ENCODE measurements at regions not wholly inside any gene's neighbourhood (a gene's known extent, or its start where the extent isn't known, plus 50 kb on each side); places are given as distances from the start of the nearest gene placed in this dataset.

- no peaks in the 10 kb centered on the region for H3K9me3 ChIP-seq
- H3K4me3 ChIP-seq: no peak overlapping the region
- intact Hi-C loops (cut with DNase I): no loop called here
- no peak overlapping the region for H3K27ac ChIP-seq
- TF ChIP-seq POLR2A (IDR thresholded peaks at IDR 0.05) (no peak), EP300 (IDR thresholded peaks at IDR 0.05) (no peak), CTCF (IDR thresholded peaks at IDR 0.05) (no peak)
- no peak for DNase-seq
- H3K36me3 ChIP-seq: no peaks in the 10 kb centered on the region
- 73 to 80% (median 77%) methylated on average over 7 of the region's 7 CpGs for WGBS, 3 donors
- no peaks in the 10 kb centered on the region for H3K27me3 ChIP-seq
- no peaks in the 10 kb centered on the region for H3K4me1 ChIP-seq (ENCODE audit: insufficient read depth)
Measured at GRCh38 chr4:173680278-173680677, 150.2 kb upstream of the HAND2 start.

- intact Hi-C loops (cut with DNase I): no loop called here
- H3K27ac ChIP-seq: no peak overlapping the region
- WGBS, 3 donors: 54 to 71% (median 56%) methylated on average over 3 of the region's 3 CpGs
Measured at GRCh38 chr4:173675446-173675845, 145.4 kb upstream of the HAND2 start.

GRCh38 chr4:173669460-173670179 is 139.6 kb upstream of the HAND2 start:
- H3K9me3 ChIP-seq: no peaks in the 10 kb centered on the region
- no peak for TF ChIP-seq POLR2A (IDR thresholded peaks at IDR 0.05)
- no peak for TF ChIP-seq EP300 (IDR thresholded peaks at IDR 0.05)
- no peak for TF ChIP-seq CTCF (IDR thresholded peaks at IDR 0.05)
- H3K36me3 ChIP-seq: no peaks in the 10 kb centered on the region
- no peak overlapping the region for H3K4me3 ChIP-seq
- H3K4me1 ChIP-seq (ENCODE audit: insufficient read depth): no peaks in the 10 kb centered on the region
- no peaks in the 10 kb centered on the region for H3K27me3 ChIP-seq
- no peak overlapping the region for H3K27ac ChIP-seq
- no peak for DNase-seq
- 53 to 56% (median 53%) methylated on average over 4 of the region's 4 CpGs for WGBS, 3 donors
- intact Hi-C loops (cut with DNase I): no loop called here

More at GRCh38 chr4:173675446-173675845, 145.4 kb upstream of the HAND2 start:
- Histone ChIP-seq H3K27me3 (no peaks in the 10 kb centered on the region), H3K4me1 (ENCODE audit: insufficient read depth) (no peaks in the 10 kb centered on the region), H3K9me3 (no peaks in the 10 kb centered on the region), H3K4me3 (no peak overlapping the region), H3K36me3 (no peaks in the 10 kb centered on the region)
- DNase-seq: no peak
- TF ChIP-seq POLR2A (IDR thresholded peaks at IDR 0.05) (no peak), CTCF (IDR thresholded peaks at IDR 0.05) (no peak), EP300 (IDR thresholded peaks at IDR 0.05) (no peak)

GRCh38 chr4:173661001-173661400 is 131.0 kb upstream of the HAND2 start:
- intact Hi-C loops (cut with DNase I): no loop called here
- H3K36me3 ChIP-seq: no peaks in the 10 kb centered on the region
- no peaks in the 10 kb centered on the region for H3K9me3 ChIP-seq
- no peaks in the 10 kb centered on the region for H3K4me1 ChIP-seq (ENCODE audit: insufficient read depth)
- DNase-seq: no peak
- H3K27ac ChIP-seq: no peak overlapping the region
- H3K4me3 ChIP-seq: no peak overlapping the region
- no peaks in the 10 kb centered on the region for H3K27me3 ChIP-seq
- no peak for TF ChIP-seq EP300 (IDR thresholded peaks at IDR 0.05)
- TF ChIP-seq POLR2A (IDR thresholded peaks at IDR 0.05): no peak
- no peak for TF ChIP-seq CTCF (IDR thresholded peaks at IDR 0.05)
